WTC11 (cell line): ENCODE measurements at regions not wholly inside any gene's neighbourhood (a gene's known extent, or its start where the extent isn't known, plus 50 kb on each side); places are given as distances from the start of the nearest gene placed in this dataset.

Experiments
- ATAC-seq: fragments of 200-7000 bp; cut with Tn5 transposase; 2 replicates; pipeline ENCODE4 v1.10.0; 2021; ENCODE audit warnings: mild to moderate bottlenecking, moderate library complexity
- CTCF ChIA-PET: fragments of 300-600 bp; sonication (Branson Sonifier 250); formaldehyde crosslinking; loops from one replicate; lab custom pipeline; 2021; ENCODE audit warnings: antibody characterized with exemption; lab: Charles Lee
- POLR2A ChIA-PET: fragments of 350-600 bp; sonication (Branson Sonifier 250); formaldehyde crosslinking; loops from one replicate; lab custom pipeline; 2021; ENCODE audit warnings: antibody characterized with exemption; lab: Charles Lee
- DNase-seq: peaks from one replicate; pipeline ENCODE4 v3.0.0; 2021; ENCODE audit warnings: low spot score
- H3K27ac Mint-ChIP-seq: 2 replicates; pipeline ENCODE4 v1.8.0; 2021; ENCODE audit warnings: mixed read lengths
- H3K27me3 Mint-ChIP-seq: 2 replicates; pipeline ENCODE4 v1.8.0; 2021; ENCODE audit warnings: low read depth, mild to moderate bottlenecking, moderate library complexity, mixed read lengths
- H3K36me3 Mint-ChIP-seq: 2 replicates; pipeline ENCODE4 v1.8.0; 2021; ENCODE audit warnings: mixed read lengths
- H3K4me1 Mint-ChIP-seq: 2 replicates; pipeline ENCODE4 v1.8.0; 2022; ENCODE audit warnings: mixed read lengths
- H3K4me3 Mint-ChIP-seq: 2 replicates; pipeline ENCODE4 v1.8.0; 2021; ENCODE audit warnings: mild to moderate bottlenecking, moderate library complexity, mixed read lengths
- H3K9me3 Mint-ChIP-seq: 2 replicates; pipeline ENCODE4 v1.8.0; 2021; ENCODE audit warnings: mixed read lengths
- EMX1 ChIP-seq: fragments of 250-450 bp; sonication (Bioruptor Pico); IDR thresholded peaks from 2 replicates; pipeline ENCODE4 v1.8.0; 2021; ENCODE audit warnings: mild to moderate bottlenecking
- FOXJ3 ChIP-seq: sonication (generic); formaldehyde crosslinking; IDR thresholded peaks from 2 replicates; pipeline ENCODE4 v1.9.0; 2021; ENCODE audit warnings: missing genetic modification reagents, mild to moderate bottlenecking, borderline replicate concordance
- GRHL2 ChIP-seq: fragments of 250-450 bp; sonication (Bioruptor Pico); IDR thresholded peaks from 2 replicates; pipeline ENCODE4 v1.8.0; 2022; ENCODE audit warnings: mild to moderate bottlenecking, moderate library complexity; ENCODE audit not compliant: insufficient replicate concordance, severe bottlenecking
- HMGA2 ChIP-seq: fragments of 250-450 bp; sonication (Bioruptor Pico); IDR thresholded peaks from 2 replicates; pipeline ENCODE4 v1.4.0; 2021; ENCODE audit warnings: mild to moderate bottlenecking, moderate library complexity
- IRF2 ChIP-seq: sonication (generic); formaldehyde crosslinking; IDR thresholded peaks from 2 replicates; pipeline ENCODE4 v1.8.0; 2022; ENCODE audit warnings: low read depth, missing genetic modification reagents, borderline replicate concordance
- JUN ChIP-seq: sonication (generic); formaldehyde crosslinking; IDR thresholded peaks from 2 replicates; pipeline ENCODE4 v1.8.0; 2023; ENCODE audit warnings: mild to moderate bottlenecking, missing genetic modification reagents
- NFE2L1 ChIP-seq: sonication (generic); formaldehyde crosslinking; IDR thresholded peaks from 2 replicates; pipeline ENCODE4 v1.8.1; 2023; ENCODE audit warnings: missing genetic modification reagents
- NFYB ChIP-seq: sonication (generic); formaldehyde crosslinking; conservative IDR thresholded peaks from 2 replicates; pipeline ENCODE4 v1.8.0; 2022; ENCODE audit warnings: low read depth, missing genetic modification reagents
- RORB ChIP-seq: fragments of 250-450 bp; sonication (Bioruptor Pico); IDR thresholded peaks from 2 replicates; pipeline ENCODE4 v1.9.0; 2021; ENCODE audit warnings: mild to moderate bottlenecking
- TCF7 ChIP-seq: sonication (generic); formaldehyde crosslinking; IDR thresholded peaks from 2 replicates; pipeline ENCODE4 v1.8.0; 2022; ENCODE audit warnings: mild to moderate bottlenecking, low read depth, missing genetic modification reagents, moderate library complexity
- TEAD1 ChIP-seq: sonication (generic); formaldehyde crosslinking; IDR thresholded peaks from 2 replicates; pipeline ENCODE4 v1.8.0; 2022; ENCODE audit warnings: mild to moderate bottlenecking, missing genetic modification reagents
- TP53 ChIP-seq: sonication (generic); formaldehyde crosslinking; IDR thresholded peaks from 2 replicates; pipeline ENCODE4 v1.8.1; 2023; ENCODE audit warnings: mild to moderate bottlenecking, missing genetic modification reagents
- ZNF416 ChIP-seq: fragments of 250-450 bp; sonication (Bioruptor Pico); IDR thresholded peaks from 2 replicates; pipeline ENCODE4 v1.9.0; 2021; ENCODE audit warnings: mild to moderate bottlenecking, inconsistent platforms
- ZNF671 ChIP-seq: fragments of 250-450 bp; sonication (Bioruptor Pico); IDR thresholded peaks from 2 replicates; pipeline ENCODE4 v1.8.0; 2021; ENCODE audit warnings: mild to moderate bottlenecking
- TF ChIP-seq, protein P1 (sequence below): fragments of 250-450 bp; sonication (Bioruptor Pico); IDR thresholded peaks from 2 replicates; pipeline ENCODE4 v1.9.0; 2021; ENCODE audit warnings: moderate library complexity, mild to moderate bottlenecking, inconsistent platforms, borderline replicate concordance
- TF ChIP-seq, protein P2 (sequence below): sonication (generic); formaldehyde crosslinking; IDR thresholded peaks from 2 replicates; pipeline ENCODE4 v1.8.0; 2022; ENCODE audit warnings: missing genetic modification reagents
- TF ChIP-seq, protein P3 (sequence below): sonication (generic); formaldehyde crosslinking; IDR thresholded peaks from 2 replicates; pipeline ENCODE4 v1.8.1; 2022; ENCODE audit warnings: missing genetic modification reagents, borderline replicate concordance
- TF ChIP-seq, protein P4 (sequence below): sonication (generic); formaldehyde crosslinking; conservative IDR thresholded peaks from 2 replicates; pipeline ENCODE4 v1.8.1; 2022; ENCODE audit warnings: mild to moderate bottlenecking, missing genetic modification reagents
- TF ChIP-seq, protein P5 (sequence below): fragments of 250-450 bp; sonication (Bioruptor Pico); IDR thresholded peaks from 2 replicates; pipeline ENCODE4 v1.9.0; 2021; ENCODE audit warnings: mild to moderate bottlenecking
- TF ChIP-seq, protein P6 (sequence below): sonication (generic); formaldehyde crosslinking; IDR thresholded peaks from 2 replicates; pipeline ENCODE4 v1.8.0; 2022; ENCODE audit warnings: mild to moderate bottlenecking, missing genetic modification reagents
- TF ChIP-seq, protein P7 (sequence below): sonication (generic); formaldehyde crosslinking; IDR thresholded peaks from 2 replicates; pipeline ENCODE4 v1.8.1; 2023; ENCODE audit warnings: mild to moderate bottlenecking, moderate library complexity, missing genetic modification reagents

DNA sequence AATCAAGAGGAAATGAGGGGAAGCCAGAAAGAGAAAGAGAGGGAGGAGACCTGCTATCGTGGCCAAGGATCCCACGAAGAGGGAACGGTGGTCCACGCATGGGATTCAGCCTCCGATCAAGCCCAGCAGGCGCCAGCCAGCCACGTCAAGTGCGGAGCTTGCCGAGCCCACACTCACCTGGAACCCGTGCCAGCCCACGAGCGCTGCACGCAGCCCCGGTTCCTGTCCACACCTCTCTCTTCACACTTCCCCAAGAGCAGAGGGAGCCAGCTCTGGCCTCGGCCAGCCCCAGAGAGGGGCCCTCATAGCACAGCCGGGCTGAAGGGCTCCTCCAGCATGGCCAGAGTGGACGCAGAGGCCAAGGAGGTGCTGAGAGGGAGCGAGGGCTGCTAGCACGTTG lies 795.1 kb upstream of the GRIA3 start:
- no peaks in the 10 kb centered on the region for H3K36me3 Mint-ChIP-seq
- no peak overlapping the region for H3K27ac Mint-ChIP-seq
- ATAC-seq (no peak), DNase-seq (no peak)
- no peaks in the 10 kb centered on the region for H3K4me1 Mint-ChIP-seq
- H3K27me3 Mint-ChIP-seq = no peaks in the 10 kb centered on the region
- ChIA-PET CTCF (no interaction called here), POLR2A (no interaction called here)
- H3K9me3 Mint-ChIP-seq = peaks cover 9% of the 10 kb centered on the region
- no peak overlapping the region for H3K4me3 Mint-ChIP-seq
- TF ChIP-seq ZNF416 (CRISPR knock-in tag) = no peak
- TF ChIP-seq, protein P1, sequence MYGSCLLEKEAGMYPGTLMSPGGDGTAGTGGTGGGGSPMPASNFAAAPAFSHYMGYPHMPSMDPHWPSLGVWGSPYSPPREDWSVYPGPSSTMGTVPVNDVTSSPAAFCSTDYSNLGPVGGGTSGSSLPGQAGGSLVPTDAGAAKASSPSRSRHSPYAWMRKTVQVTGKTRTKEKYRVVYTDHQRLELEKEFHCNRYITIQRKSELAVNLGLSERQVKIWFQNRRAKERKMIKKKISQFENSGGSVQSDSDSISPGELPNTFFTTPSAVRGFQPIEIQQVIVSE (CRISPR knock-in tag) = no peak
- TF ChIP-seq, protein P2, sequence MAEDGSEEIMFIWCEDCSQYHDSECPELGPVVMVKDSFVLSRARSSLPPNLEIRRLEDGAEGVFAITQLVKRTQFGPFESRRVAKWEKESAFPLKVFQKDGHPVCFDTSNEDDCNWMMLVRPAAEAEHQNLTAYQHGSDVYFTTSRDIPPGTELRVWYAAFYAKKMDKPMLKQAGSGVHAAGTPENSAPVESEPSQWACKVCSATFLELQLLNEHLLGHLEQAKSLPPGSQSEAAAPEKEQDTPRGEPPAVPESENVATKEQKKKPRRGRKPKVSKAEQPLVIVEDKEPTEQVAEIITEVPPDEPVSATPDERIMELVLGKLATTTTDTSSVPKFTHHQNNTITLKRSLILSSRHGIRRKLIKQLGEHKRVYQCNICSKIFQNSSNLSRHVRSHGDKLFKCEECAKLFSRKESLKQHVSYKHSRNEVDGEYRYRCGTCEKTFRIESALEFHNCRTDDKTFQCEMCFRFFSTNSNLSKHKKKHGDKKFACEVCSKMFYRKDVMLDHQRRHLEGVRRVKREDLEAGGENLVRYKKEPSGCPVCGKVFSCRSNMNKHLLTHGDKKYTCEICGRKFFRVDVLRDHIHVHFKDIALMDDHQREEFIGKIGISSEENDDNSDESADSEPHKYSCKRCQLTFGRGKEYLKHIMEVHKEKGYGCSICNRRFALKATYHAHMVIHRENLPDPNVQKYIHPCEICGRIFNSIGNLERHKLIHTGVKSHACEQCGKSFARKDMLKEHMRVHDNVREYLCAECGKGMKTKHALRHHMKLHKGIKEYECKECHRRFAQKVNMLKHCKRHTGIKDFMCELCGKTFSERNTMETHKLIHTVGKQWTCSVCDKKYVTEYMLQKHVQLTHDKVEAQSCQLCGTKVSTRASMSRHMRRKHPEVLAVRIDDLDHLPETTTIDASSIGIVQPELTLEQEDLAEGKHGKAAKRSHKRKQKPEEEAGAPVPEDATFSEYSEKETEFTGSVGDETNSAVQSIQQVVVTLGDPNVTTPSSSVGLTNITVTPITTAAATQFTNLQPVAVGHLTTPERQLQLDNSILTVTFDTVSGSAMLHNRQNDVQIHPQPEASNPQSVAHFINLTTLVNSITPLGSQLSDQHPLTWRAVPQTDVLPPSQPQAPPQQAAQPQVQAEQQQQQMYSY (CRISPR knock-in tag) = no peak
- TF ChIP-seq, protein P3, sequence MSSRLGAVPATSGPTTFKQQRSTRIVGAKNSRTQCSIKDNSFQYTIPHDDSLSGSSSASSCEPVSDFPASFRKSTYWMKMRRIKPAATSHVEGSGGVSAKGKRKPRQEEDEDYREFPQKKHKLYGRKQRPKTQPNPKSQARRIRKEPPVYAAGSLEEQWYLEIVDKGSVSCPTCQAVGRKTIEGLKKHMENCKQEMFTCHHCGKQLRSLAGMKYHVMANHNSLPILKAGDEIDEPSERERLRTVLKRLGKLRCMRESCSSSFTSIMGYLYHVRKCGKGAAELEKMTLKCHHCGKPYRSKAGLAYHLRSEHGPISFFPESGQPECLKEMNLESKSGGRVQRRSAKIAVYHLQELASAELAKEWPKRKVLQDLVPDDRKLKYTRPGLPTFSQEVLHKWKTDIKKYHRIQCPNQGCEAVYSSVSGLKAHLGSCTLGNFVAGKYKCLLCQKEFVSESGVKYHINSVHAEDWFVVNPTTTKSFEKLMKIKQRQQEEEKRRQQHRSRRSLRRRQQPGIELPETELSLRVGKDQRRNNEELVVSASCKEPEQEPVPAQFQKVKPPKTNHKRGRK (CRISPR knock-in tag) = no peak
- TF ChIP-seq TCF7 (CRISPR knock-in tag) = no peak
- no peak for TF ChIP-seq IRF2 (CRISPR knock-in tag)
- TF ChIP-seq, protein P4, sequence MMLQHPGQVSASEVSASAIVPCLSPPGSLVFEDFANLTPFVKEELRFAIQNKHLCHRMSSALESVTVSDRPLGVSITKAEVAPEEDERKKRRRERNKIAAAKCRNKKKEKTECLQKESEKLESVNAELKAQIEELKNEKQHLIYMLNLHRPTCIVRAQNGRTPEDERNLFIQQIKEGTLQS = no peak
- TF ChIP-seq RORB (CRISPR knock-in tag) = no peak
- no peak for TF ChIP-seq TEAD1 (CRISPR knock-in tag)
- TF ChIP-seq NFE2L1 = no peak
- TF ChIP-seq FOXJ3 (CRISPR knock-in tag) = no peak
- TF ChIP-seq, protein P5, sequence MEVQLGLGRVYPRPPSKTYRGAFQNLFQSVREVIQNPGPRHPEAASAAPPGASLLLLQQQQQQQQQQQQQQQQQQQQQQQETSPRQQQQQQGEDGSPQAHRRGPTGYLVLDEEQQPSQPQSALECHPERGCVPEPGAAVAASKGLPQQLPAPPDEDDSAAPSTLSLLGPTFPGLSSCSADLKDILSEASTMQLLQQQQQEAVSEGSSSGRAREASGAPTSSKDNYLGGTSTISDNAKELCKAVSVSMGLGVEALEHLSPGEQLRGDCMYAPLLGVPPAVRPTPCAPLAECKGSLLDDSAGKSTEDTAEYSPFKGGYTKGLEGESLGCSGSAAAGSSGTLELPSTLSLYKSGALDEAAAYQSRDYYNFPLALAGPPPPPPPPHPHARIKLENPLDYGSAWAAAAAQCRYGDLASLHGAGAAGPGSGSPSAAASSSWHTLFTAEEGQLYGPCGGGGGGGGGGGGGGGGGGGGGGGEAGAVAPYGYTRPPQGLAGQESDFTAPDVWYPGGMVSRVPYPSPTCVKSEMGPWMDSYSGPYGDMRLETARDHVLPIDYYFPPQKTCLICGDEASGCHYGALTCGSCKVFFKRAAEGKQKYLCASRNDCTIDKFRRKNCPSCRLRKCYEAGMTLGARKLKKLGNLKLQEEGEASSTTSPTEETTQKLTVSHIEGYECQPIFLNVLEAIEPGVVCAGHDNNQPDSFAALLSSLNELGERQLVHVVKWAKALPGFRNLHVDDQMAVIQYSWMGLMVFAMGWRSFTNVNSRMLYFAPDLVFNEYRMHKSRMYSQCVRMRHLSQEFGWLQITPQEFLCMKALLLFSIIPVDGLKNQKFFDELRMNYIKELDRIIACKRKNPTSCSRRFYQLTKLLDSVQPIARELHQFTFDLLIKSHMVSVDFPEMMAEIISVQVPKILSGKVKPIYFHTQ = no peak
- no peak for TF ChIP-seq ZNF671 (CRISPR knock-in tag)
- TF ChIP-seq NFYB (CRISPR knock-in tag) = no peak

DNA sequence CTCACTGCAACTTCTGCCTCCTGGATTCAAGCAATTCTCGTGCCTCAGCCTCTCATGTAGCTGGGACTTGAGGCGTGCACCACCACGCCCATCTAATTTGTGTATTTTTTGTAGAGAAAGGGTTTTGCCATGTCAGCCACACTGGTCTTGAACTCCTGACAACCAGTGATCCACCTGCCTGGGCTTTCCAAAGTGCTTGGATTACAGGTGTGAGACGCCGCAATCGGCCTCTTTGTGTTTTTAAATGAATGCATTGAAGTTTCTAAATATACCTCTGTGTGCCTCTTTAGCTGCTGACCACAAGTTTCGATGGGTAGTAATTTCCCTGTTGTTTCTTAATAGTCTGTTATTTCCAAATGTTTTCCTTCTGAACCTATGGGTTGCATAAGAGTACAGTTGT lies 765.3 kb upstream of the GRIA3 start:
- DNase-seq (no peak), ATAC-seq (no peak)
- H3K4me1 Mint-ChIP-seq = peaks cover 6% of the 10 kb centered on the region
- H3K27me3 Mint-ChIP-seq = no peaks in the 10 kb centered on the region
- H3K9me3 Mint-ChIP-seq = no peaks in the 10 kb centered on the region
- H3K36me3 Mint-ChIP-seq = no peaks in the 10 kb centered on the region
- ChIA-PET POLR2A (no interaction called here), CTCF (no interaction called here)
- H3K4me3 Mint-ChIP-seq = no peak overlapping the region
- no peak overlapping the region for H3K27ac Mint-ChIP-seq
- TF ChIP-seq HMGA2 (no peak), TP53 (CRISPR knock-in tag) (no peak), ZNF416 (CRISPR knock-in tag) (no peak), EMX1 (CRISPR knock-in tag) (no peak), JUN (no peak), GRHL2 (CRISPR knock-in tag) (no peak)
- TF ChIP-seq, protein P6, sequence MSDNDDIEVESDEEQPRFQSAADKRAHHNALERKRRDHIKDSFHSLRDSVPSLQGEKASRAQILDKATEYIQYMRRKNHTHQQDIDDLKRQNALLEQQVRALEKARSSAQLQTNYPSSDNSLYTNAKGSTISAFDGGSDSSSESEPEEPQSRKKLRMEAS (CRISPR knock-in tag) = no peak
- TF ChIP-seq, protein P3 (CRISPR knock-in tag) = no peak
- TF ChIP-seq, protein P7, sequence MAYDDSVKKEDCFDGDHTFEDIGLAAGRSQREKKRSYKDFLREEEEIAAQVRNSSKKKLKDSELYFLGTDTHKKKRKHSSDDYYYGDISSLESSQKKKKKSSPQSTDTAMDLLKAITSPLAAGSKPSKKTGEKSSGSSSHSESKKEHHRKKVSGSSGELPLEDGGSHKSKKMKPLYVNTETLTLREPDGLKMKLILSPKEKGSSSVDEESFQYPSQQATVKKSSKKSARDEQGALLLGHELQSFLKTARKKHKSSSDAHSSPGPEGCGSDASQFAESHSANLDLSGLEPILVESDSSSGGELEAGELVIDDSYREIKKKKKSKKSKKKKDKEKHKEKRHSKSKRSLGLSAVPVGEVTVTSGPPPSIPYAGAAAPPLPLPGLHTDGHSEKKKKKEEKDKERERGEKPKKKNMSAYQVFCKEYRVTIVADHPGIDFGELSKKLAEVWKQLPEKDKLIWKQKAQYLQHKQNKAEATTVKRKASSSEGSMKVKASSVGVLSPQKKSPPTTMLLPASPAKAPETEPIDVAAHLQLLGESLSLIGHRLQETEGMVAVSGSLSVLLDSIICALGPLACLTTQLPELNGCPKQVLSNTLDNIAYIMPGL = no peak
- TF ChIP-seq, protein P4 = no peak
